Testis (tissue), 2 donors: ENCODE measurements at regions not wholly inside any gene's neighbourhood (a gene's known extent, or its start where the extent isn't known, plus 50 kb on each side); places are given as distances from the start of the nearest gene placed in this dataset.

ENCODE experiments used
- POLR2A ChIP-seq: fragments of 450-650 bp; IDR thresholded peaks from one replicate; pipeline ENCODE4 v1.6.1; 2017; ENCODE audit warnings: antibody characterized with exemption, mild to moderate bottlenecking, moderate library complexity
- TF ChIP-seq, protein P1 (sequence below), 3 experiments: fragments of 450-650 bp in 2 of 3; fragments of 200-600 bp in 1 of 3; sonication (generic) in 1 of 3; IDR thresholded peaks; one replicate each; pipeline ENCODE4 v1.5.1; 2016 to 2019; ENCODE audit warnings: antibody characterized with exemption in 3 of 3, mild to moderate bottlenecking in 2 of 3, moderate library complexity in 1 of 3

DNA sequence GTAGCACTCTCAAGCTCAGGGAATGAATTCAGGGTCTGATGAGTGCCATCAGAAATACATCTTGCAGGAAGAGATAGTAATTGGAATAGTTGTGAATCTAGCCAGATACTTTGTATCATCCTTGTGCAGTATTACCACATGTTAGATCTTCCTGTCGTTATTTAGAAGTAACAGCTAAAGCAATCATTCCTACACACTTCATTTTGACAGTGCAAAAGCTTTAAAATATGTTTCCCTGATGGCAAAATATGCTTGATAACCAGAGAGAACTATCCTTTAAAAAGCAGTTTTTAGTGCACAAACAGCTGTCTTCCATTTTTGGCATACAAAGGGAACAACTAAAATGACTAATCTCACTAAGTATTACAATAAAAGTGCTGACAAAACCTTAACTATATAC is 149.5 kb upstream of the SLC38A2 start:
- no peak for TF ChIP-seq POLR2A
- TF ChIP-seq, protein P1, sequence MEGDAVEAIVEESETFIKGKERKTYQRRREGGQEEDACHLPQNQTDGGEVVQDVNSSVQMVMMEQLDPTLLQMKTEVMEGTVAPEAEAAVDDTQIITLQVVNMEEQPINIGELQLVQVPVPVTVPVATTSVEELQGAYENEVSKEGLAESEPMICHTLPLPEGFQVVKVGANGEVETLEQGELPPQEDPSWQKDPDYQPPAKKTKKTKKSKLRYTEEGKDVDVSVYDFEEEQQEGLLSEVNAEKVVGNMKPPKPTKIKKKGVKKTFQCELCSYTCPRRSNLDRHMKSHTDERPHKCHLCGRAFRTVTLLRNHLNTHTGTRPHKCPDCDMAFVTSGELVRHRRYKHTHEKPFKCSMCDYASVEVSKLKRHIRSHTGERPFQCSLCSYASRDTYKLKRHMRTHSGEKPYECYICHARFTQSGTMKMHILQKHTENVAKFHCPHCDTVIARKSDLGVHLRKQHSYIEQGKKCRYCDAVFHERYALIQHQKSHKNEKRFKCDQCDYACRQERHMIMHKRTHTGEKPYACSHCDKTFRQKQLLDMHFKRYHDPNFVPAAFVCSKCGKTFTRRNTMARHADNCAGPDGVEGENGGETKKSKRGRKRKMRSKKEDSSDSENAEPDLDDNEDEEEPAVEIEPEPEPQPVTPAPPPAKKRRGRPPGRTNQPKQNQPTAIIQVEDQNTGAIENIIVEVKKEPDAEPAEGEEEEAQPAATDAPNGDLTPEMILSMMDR (IDR thresholded peaks at IDR 0.05), result no peak
